ENCODE measurements at regions not wholly inside any gene's neighbourhood (a gene's known extent, or its start where the extent isn't known, plus 50 kb on each side); places are given as distances from the start of the nearest gene placed in this dataset.

DNA sequence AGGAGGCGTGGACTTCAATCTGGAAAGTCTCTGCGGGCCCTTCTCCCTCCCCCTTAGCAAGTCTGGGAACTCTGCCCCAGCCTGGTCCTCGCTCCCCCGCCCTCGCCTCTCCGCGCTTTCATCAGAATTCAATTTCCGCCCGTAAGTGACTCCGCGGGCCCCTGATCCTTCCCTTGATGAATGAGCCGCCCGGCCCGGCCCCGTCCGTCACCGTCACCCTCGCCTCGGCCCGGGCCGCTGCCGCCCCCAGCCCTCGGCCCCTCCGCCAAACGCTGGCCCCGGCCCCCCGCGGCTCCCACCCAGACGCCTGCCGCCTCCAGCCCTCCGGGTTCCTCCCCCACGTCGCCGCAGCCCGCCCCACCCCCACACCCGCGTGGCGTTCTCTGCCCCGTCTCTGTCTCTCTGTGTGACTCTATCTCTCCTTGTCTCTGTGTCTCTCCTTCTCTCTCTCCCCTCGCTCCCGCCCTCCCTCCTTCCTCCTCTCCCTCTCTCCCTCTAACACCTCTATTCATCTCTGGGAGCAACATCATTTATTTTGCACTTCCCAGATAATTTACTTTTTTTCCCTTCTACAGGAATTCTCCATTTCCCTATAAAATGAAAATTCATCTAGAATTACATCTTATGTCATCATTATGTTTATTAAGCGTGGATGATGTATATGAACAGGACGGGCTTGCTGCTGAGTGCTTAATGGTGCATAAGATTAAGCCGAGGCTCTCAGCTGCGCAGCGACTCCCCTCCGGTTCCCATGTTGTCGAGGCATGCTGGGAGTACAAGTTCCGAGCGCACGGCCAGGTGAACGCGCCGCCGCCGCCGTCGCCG, 91.2 kb upstream of the PAX2 start (continued):
- TF ChIP-seq OSR2 (tag by site-specific recombination; IDR thresholded peaks at IDR 0.05) (peak; percentile 46), ZNF324 (tag by site-specific recombination; IDR thresholded peaks at IDR 0.05) (peak; percentile 83), ZIC2 (tag by site-specific recombination; IDR thresholded peaks at IDR 0.05) (peak; percentile 93), ZBTB17 (tag by site-specific recombination; IDR thresholded peaks at IDR 0.05) (peak; percentile 33), ZNF544 (tag by site-specific recombination; IDR thresholded peaks at IDR 0.05) (no peak), EGR2 (tag by site-specific recombination; IDR thresholded peaks at IDR 0.05; ENCODE audit: low read depth) (peak; percentile 69), ZNF747 (tag by site-specific recombination; IDR thresholded peaks at IDR 0.05) (no peak), ZNF214 (tag by site-specific recombination; IDR thresholded peaks at IDR 0.05; ENCODE audit: borderline replicate concordance) (no peak), ZNF302 (tag by site-specific recombination; IDR thresholded peaks at IDR 0.05; ENCODE audit: low read depth) (no peak), ZNF133 (tag by site-specific recombination; IDR thresholded peaks at IDR 0.05) (no peak), ZNF791 (tag by site-specific recombination; IDR thresholded peaks at IDR 0.05) (no peak), MZF1 (tag by site-specific recombination; IDR thresholded peaks at IDR 0.05; ENCODE audit: borderline replicate concordance) (no peak), HOXD13 (CRISPR knock-in tag; IDR thresholded peaks at IDR 0.05; ENCODE audit: borderline replicate concordance) (no peak), HOXC10 (CRISPR knock-in tag; IDR thresholded peaks at IDR 0.05) (no peak), ZBTB49 (tag by site-specific recombination; IDR thresholded peaks at IDR 0.05; ENCODE audit: low read depth) (no peak), ZNF596 (tag by site-specific recombination; IDR thresholded peaks at IDR 0.05) (peak; percentile 28; the same call in 1 of the 2 replicates), ZNF23 (tag by site-specific recombination; IDR thresholded peaks at IDR 0.05; ENCODE audit: borderline replicate concordance) (no peak), ZNF2 (tag by site-specific recombination; IDR thresholded peaks at IDR 0.05) (peak; percentile 30; the same call in 1 of the 2 replicates), ZNF16 (tag by site-specific recombination; IDR thresholded peaks at IDR 0.05; ENCODE audit: low read depth) (peak; percentile 63), ZSCAN23 (tag by site-specific recombination; IDR thresholded peaks at IDR 0.05) (peak; percentile 79; the same call in 1 of the 2 replicates), ZNF433 (tag by site-specific recombination; IDR thresholded peaks at IDR 0.05; ENCODE audit: low read depth) (no peak; the same call in 1 of the 2 replicates), ZFP3 (tag by site-specific recombination; IDR thresholded peaks at IDR 0.05; ENCODE audit: low read depth) (no peak), ZNF777 (tag by site-specific recombination; IDR thresholded peaks at IDR 0.05; ENCODE audit: borderline replicate concordance) (no peak; the same call in 1 of the 2 replicates), ZNF610 (tag by site-specific recombination; IDR thresholded peaks at IDR 0.05; ENCODE audit: borderline replicate concordance) (no peak), KLF10 (tag by site-specific recombination; IDR thresholded peaks at IDR 0.05) (peak; percentile 60)
- TF ChIP-seq, protein P1, sequence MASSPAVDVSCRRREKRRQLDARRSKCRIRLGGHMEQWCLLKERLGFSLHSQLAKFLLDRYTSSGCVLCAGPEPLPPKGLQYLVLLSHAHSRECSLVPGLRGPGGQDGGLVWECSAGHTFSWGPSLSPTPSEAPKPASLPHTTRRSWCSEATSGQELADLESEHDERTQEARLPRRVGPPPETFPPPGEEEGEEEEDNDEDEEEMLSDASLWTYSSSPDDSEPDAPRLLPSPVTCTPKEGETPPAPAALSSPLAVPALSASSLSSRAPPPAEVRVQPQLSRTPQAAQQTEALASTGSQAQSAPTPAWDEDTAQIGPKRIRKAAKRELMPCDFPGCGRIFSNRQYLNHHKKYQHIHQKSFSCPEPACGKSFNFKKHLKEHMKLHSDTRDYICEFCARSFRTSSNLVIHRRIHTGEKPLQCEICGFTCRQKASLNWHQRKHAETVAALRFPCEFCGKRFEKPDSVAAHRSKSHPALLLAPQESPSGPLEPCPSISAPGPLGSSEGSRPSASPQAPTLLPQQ (tag by site-specific recombination; IDR thresholded peaks at IDR 0.05), result 0 out of 2 replicates have a peak, but pooled peaks have one; percentile 43
- TF ChIP-seq, protein P2, sequence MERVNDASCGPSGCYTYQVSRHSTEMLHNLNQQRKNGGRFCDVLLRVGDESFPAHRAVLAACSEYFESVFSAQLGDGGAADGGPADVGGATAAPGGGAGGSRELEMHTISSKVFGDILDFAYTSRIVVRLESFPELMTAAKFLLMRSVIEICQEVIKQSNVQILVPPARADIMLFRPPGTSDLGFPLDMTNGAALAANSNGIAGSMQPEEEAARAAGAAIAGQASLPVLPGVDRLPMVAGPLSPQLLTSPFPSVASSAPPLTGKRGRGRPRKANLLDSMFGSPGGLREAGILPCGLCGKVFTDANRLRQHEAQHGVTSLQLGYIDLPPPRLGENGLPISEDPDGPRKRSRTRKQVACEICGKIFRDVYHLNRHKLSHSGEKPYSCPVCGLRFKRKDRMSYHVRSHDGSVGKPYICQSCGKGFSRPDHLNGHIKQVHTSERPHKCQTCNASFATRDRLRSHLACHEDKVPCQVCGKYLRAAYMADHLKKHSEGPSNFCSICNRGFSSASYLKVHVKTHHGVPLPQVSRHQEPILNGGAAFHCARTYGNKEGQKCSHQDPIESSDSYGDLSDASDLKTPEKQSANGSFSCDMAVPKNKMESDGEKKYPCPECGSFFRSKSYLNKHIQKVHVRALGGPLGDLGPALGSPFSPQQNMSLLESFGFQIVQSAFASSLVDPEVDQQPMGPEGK (tag by site-specific recombination; IDR thresholded peaks at IDR 0.05), result no peak
- TF ChIP-seq, protein P3, sequence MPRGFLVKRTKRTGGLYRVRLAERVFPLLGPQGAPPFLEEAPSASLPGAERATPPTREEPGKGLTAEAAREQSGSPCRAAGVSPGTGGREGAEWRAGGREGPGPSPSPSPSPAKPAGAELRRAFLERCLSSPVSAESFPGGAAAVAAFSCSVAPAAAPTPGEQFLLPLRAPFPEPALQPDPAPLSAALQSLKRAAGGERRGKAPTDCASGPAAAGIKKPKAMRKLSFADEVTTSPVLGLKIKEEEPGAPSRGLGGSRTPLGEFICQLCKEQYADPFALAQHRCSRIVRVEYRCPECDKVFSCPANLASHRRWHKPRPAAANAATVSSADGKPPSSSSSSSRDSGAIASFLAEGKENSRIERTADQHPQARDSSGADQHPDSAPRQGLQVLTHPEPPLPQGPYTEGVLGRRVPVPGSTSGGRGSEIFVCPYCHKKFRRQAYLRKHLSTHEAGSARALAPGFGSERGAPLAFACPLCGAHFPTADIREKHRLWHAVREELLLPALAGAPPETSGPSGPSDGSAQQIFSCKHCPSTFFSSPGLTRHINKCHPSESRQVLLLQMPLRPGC (tag by site-specific recombination; IDR thresholded peaks at IDR 0.05), result peak; percentile 89
- TF ChIP-seq, protein P4, sequence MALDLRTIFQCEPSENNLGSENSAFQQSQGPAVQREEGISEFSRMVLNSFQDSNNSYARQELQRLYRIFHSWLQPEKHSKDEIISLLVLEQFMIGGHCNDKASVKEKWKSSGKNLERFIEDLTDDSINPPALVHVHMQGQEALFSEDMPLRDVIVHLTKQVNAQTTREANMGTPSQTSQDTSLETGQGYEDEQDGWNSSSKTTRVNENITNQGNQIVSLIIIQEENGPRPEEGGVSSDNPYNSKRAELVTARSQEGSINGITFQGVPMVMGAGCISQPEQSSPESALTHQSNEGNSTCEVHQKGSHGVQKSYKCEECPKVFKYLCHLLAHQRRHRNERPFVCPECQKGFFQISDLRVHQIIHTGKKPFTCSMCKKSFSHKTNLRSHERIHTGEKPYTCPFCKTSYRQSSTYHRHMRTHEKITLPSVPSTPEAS (tag by site-specific recombination; IDR thresholded peaks at IDR 0.05), result no peak
- TF ChIP-seq, protein P5, sequence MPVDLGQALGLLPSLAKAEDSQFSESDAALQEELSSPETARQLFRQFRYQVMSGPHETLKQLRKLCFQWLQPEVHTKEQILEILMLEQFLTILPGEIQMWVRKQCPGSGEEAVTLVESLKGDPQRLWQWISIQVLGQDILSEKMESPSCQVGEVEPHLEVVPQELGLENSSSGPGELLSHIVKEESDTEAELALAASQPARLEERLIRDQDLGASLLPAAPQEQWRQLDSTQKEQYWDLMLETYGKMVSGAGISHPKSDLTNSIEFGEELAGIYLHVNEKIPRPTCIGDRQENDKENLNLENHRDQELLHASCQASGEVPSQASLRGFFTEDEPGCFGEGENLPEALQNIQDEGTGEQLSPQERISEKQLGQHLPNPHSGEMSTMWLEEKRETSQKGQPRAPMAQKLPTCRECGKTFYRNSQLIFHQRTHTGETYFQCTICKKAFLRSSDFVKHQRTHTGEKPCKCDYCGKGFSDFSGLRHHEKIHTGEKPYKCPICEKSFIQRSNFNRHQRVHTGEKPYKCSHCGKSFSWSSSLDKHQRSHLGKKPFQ (tag by site-specific recombination; IDR thresholded peaks at IDR 0.05), result peak; percentile 70; the same call in 1 of the 2 replicates

Data from HEK293 (cell line).